K562 (cell line): ENCODE measurements at regions not wholly inside any gene's neighbourhood (a gene's known extent, or its start where the extent isn't known, plus 50 kb on each side); places are given as distances from the start of the nearest gene placed in this dataset.

ENCODE experiments used
- ATAC-seq: fragments of 200-7000 bp; cut with Tn5 transposase; 3 replicates; pipeline ENCODE4 v1.9.1; 2020; ENCODE audit warnings: moderate library complexity
- BruUV-seq: library from RNA; stranded (reverse); fragments of 400-500 nt; replicated peaks from 2 replicates; lab custom pipeline; 2021; lab: Mats Ljungman, UMichigan
- CTCF ChIA-PET: fragments of 300-600 bp; formaldehyde crosslinking; extraction: SDS; loops from one replicate; lab custom pipeline; 2021; ENCODE audit warnings: low intra/inter-chr PET ratio; lab: Yijun Ruan, JAX
- POLR2A ChIA-PET: fragments of 300-600, 350-650 bp; sonication (Branson Sonifier 250); formaldehyde crosslinking; extraction: SDS; loops from one replicate; lab custom pipeline; 2021; ENCODE audit warnings: antibody characterized with exemption, inconsistent platforms; lab: Yijun Ruan, JAX
- DNase-seq, 4 experiments: peaks; one replicate each; pipeline versions ENCODE4 v3.0.0 to v3.0.0-alpha.2; 2011 to 2018; ENCODE audit warnings: low spot score in 3 of 4, mixed read lengths in 3 of 4; ENCODE audit errors: extremely low read depth in 1 of 4
- FAIRE-seq: peaks from 2 replicates; lab custom pipeline; 2011; peaks lifted over from hg19 to GRCh38; lab: Jason Lieb, UNC
- H2AFZ ChIP-seq: 2 replicates; pipeline ENCODE4 v1.6.0; 2011; ENCODE audit warnings: low read depth, low read length, control low read depth, inconsistent platforms
- H3K27ac ChIP-seq: fragments of 200-600 bp; 3 replicates; pipeline ENCODE4 v1.8.0; 2011; ENCODE audit warnings: low read depth, mild to moderate bottlenecking, control low read depth, inconsistent platforms, low read length, moderate library complexity, mixed read lengths; ENCODE audit errors: extremely low read depth
- H3K27me3 ChIP-seq, 2 experiments: fragments of 300-600 bp in 1 of 2; 2 replicates in 1 of 2; 3 replicates in 1 of 2; pipeline versions ENCODE4 v1.6.0 to v1.8.0; 2011; ENCODE audit warnings: inconsistent platforms in 2 of 2, low read length in 2 of 2, mild to moderate bottlenecking in 1 of 2, mixed read lengths in 1 of 2, moderate library complexity in 1 of 2; ENCODE audit not compliant: control insufficient read depth in 2 of 2, insufficient read depth in 2 of 2
- H3K36me3 ChIP-seq: fragments of 300-600 bp; 3 replicates; pipeline ENCODE4 v1.8.0; 2011; ENCODE audit warnings: mild to moderate bottlenecking, low read length, inconsistent platforms; ENCODE audit not compliant: control insufficient read depth, insufficient read depth
- H3K4me1 ChIP-seq, 2 experiments: fragments of 200-600 bp in 1 of 2; replicated peaks in 1 of 2; 2 replicates in 1 of 2; 3 replicates in 1 of 2; pipeline versions ENCODE4 v1.5.1 to v1.8.0; 2011; ENCODE audit warnings: inconsistent platforms in 2 of 2, low read length in 2 of 2, mild to moderate bottlenecking in 1 of 2, mixed read lengths in 1 of 2, moderate library complexity in 1 of 2; ENCODE audit not compliant: control insufficient read depth in 2 of 2, insufficient read depth in 2 of 2
- H3K4me2 ChIP-seq: 2 replicates; pipeline ENCODE4 v1.6.1; 2011; ENCODE audit warnings: low read length, control low read depth, inconsistent platforms, mixed read lengths; ENCODE audit not compliant: insufficient read depth
- H3K4me3 ChIP-seq: fragments of 200-600 bp; sonication (generic), shearing (Covaris generic); 2 replicates; pipeline ENCODE4 v1.5.1; 2016; ENCODE audit warnings: control low read depth, inconsistent platforms
- H3K79me2 ChIP-seq: fragments of 200-600 bp; 3 replicates; pipeline ENCODE4 v1.8.0; 2011; ENCODE audit warnings: low read length, inconsistent platforms; ENCODE audit not compliant: control insufficient read depth, insufficient read depth
- H3K9ac ChIP-seq, 2 experiments: 2 replicates each; pipeline versions ENCODE4 v1.6.0 to v1.6.1; 2011; ENCODE audit warnings: low read depth in 2 of 2, low read length in 2 of 2, control low read depth in 1 of 2, inconsistent platforms in 1 of 2, mild to moderate bottlenecking in 1 of 2, mixed read lengths in 1 of 2; ENCODE audit not compliant: insufficient read depth in 1 of 2
- H3K9me1 ChIP-seq: one replicate; pipeline ENCODE4 v1.6.0; 2011; ENCODE audit warnings: inconsistent platforms, mild to moderate bottlenecking, low read length, moderate library complexity; ENCODE audit not compliant: control insufficient read depth, insufficient read depth
- H3K9me3 ChIP-seq: replicated peaks from 2 replicates; pipeline ENCODE4 v1.5.1; 2011; ENCODE audit warnings: low read depth, low read length, inconsistent platforms; ENCODE audit not compliant: control insufficient read depth, insufficient read depth
- H4K20me1 ChIP-seq: replicated peaks from 2 replicates; pipeline ENCODE4 v1.6.1; 2011; ENCODE audit warnings: low read length, inconsistent platforms, mixed read lengths; ENCODE audit not compliant: control insufficient read depth, insufficient read depth
- AFF1 ChIP-seq, 2 experiments: fragments of 450-650 bp; IDR thresholded peaks; 2 replicates each; pipeline ENCODE4 v1.6.1; 2018; ENCODE audit warnings: mild to moderate bottlenecking in 2 of 2, low read depth in 1 of 2; ENCODE audit not compliant: partially characterized antibody in 2 of 2
- MYC ChIP-seq, 2 experiments: fragments of 250-450 bp in 1 of 2; sonication (Bioruptor Pico) in 1 of 2; IDR thresholded peaks; 2 replicates each; pipeline versions ENCODE4 v1.5.1 to v1.6.1; 2012 to 2021; ENCODE audit warnings: low read depth in 2 of 2, borderline replicate concordance in 1 of 2, improper control_type of control experiment in 1 of 2, low read length in 1 of 2, mild to moderate bottlenecking in 1 of 2, moderate library complexity in 1 of 2
- U2AF1 ChIP-seq: fragments of 200-400 bp; formaldehyde crosslinking; optimal IDR thresholded peaks from 2 replicates; pipeline ENCODE3; 2017; ENCODE audit warnings: mild to moderate bottlenecking, low read depth, low read length, moderate library complexity
- ZNF146 ChIP-seq: IDR thresholded peaks from one replicate; pipeline ENCODE4 v1.6.1; 2018; ENCODE audit warnings: missing compliant biosample characterization; ENCODE audit not compliant: unreplicated experiment
- WGBS: fragments of 100-300 bp; shearing (Covaris generic); methylation state at CpG from one replicate; pipeline ENCODE4 v1.1.6; 2016; ENCODE audit warnings: low coverage, mixed read lengths; ENCODE audit not compliant: insufficient coverage; ENCODE audit errors: missing lambda C conversion rate; 5-methylcytosine and 5-hydroxymethylcytosine counted together
- in situ Hi-C: fragments of 300-500 bp; cut with MboI; formaldehyde crosslinking; loops from 4 replicates; pipeline ENCODE4 v1.15.0; 2018; ENCODE audit warnings: inconsistent platforms, mixed read lengths
- intact Hi-C: fragments of 100-400 bp; cut with micrococcal nuclease; formaldehyde crosslinking; loops from 2 replicates; pipeline ENCODE4 v1.14.2; 2022

GRCh38 chr6:22124756-22125155 lies 172.1 kb downstream of the PRL start:
- no TSS peak for BruUV-seq
- Histone ChIP-seq H3K9me1 (no peaks in the 10 kb centered on the region), H4K20me1 (no peaks in the 10 kb centered on the region), H3K4me1 (no peaks in the 10 kb centered on the region), H3K9ac (no peak overlapping the region), H3K27ac (no peak overlapping the region), H3K79me2 (no peaks in the 10 kb centered on the region), H2AFZ (no peak overlapping the region), H3K27me3 (peaks cover 0 to 7% of the 10 kb centered on the region in 2 experiments; a peak in 1 of 5 replicates), H3K9me3 (no peaks in the 10 kb centered on the region), H3K4me2 (no peak overlapping the region), H3K36me3 (no peaks in the 10 kb centered on the region), H3K4me3 (no peak overlapping the region)
- FAIRE-seq (no peak), ATAC-seq (no peak), DNase-seq (no peak)
- TF ChIP-seq MYC (IDR thresholded peaks at IDR 0.05; ENCODE audit: low read depth, low read length) (no peak), MYC (CRISPR knock-in tag; IDR thresholded peaks at IDR 0.05; ENCODE audit: borderline replicate concordance, low read depth) (no peak), U2AF1 (no peak)
- intact Hi-C loops (no loop called here), in situ Hi-C loops (no loop called here)
- ChIA-PET POLR2A (no interaction called here), CTCF (no interaction called here)
- WGBS, result 0% methylated on average over 2 of the region's 2 CpGs

GRCh38 chr6:22126910-22127309 lies 169.9 kb downstream of the PRL start:
- no peak overlapping the region for H3K27ac ChIP-seq
- ATAC-seq (no peak), FAIRE-seq (no peak), DNase-seq (no peak)
- no peaks in the 10 kb centered on the region for H3K4me1 ChIP-seq
- intact Hi-C loops, result no loop called here
- no peak overlapping the region for H3K4me2 ChIP-seq
- peak in 1 of 2 experiments; percentile 93 for TF ChIP-seq AFF1 (IDR thresholded peaks at IDR 0.05; ENCODE audit: low read depth in 1 of 2, partially characterized antibody in 2 of 2)
- no peak for TF ChIP-seq ZNF146
- no peak overlapping the region for H2AFZ ChIP-seq
- WGBS, result 0% methylated on average over 1 of the region's 1 CpG
- H3K79me2 ChIP-seq, result no peaks in the 10 kb centered on the region
- H3K27me3 ChIP-seq, result peaks cover 0 to 7% of the 10 kb centered on the region in 2 experiments; a peak in 1 of 5 replicates
- POLR2A ChIA-PET, result no interaction called here
- CTCF ChIA-PET, result no interaction called here
- BruUV-seq, result no TSS peak
- H4K20me1 ChIP-seq, result no peaks in the 10 kb centered on the region
- in situ Hi-C loops, result no loop called here
- no peaks in the 10 kb centered on the region for H3K9me3 ChIP-seq
- H3K4me3 ChIP-seq, result no peak overlapping the region
- no peaks in the 10 kb centered on the region for H3K9me1 ChIP-seq
- no peaks in the 10 kb centered on the region for H3K36me3 ChIP-seq
- no peak overlapping the region for H3K9ac ChIP-seq
